Smooth muscle cell (in vitro differentiated cells): ENCODE measurements at regions not wholly inside any gene's neighbourhood (a gene's known extent, or its start where the extent isn't known, plus 50 kb on each side); places are given as distances from the start of the nearest gene placed in this dataset.

ENCODE experiments used
- DNase-seq: peaks from one replicate; lab custom pipeline; 2025; ENCODE audit not compliant: unreplicated experiment; lab: John Stamatoyannopoulos, UW
- H2AFZ ChIP-seq: fragments of 200-600 bp; sonication (generic); 2 replicates; pipeline ENCODE4 v1.6.0; 2016; ENCODE audit warnings: antibody characterized with exemption, low read depth, mild to moderate bottlenecking
- H3F3A ChIP-seq: fragments of 200-600 bp; sonication (generic); 2 replicates; pipeline ENCODE4 v1.6.0; 2017; ENCODE audit warnings: antibody characterized with exemption, low read depth
- H3K27ac ChIP-seq: fragments of 200-600 bp; sonication (generic); 2 replicates; pipeline ENCODE4 v1.5.1; 2016; ENCODE audit warnings: low read depth, mild to moderate bottlenecking
- H3K27me3 ChIP-seq: fragments of 200-600 bp; sonication (generic); 2 replicates; pipeline ENCODE4 v1.6.1; 2016; ENCODE audit warnings: low read depth, mild to moderate bottlenecking
- H3K36me3 ChIP-seq: fragments of 200-600 bp; sonication (generic); 2 replicates; pipeline ENCODE4 v1.5.1; 2016; ENCODE audit warnings: low read depth
- H3K4me1 ChIP-seq: fragments of 200-600 bp; sonication (generic); 2 replicates; pipeline ENCODE4 v1.5.1; 2016; ENCODE audit warnings: low read depth
- H3K4me2 ChIP-seq: fragments of 200-600 bp; sonication (generic); 2 replicates; pipeline ENCODE4 v1.6.0; 2016; ENCODE audit warnings: mild to moderate bottlenecking
- H3K4me3 ChIP-seq: fragments of 200-600 bp; sonication (generic); 2 replicates; pipeline ENCODE4 v1.5.1; 2016; ENCODE audit warnings: mild to moderate bottlenecking
- H3K79me2 ChIP-seq: fragments of 200-600 bp; sonication (generic); 2 replicates; pipeline ENCODE4 v1.6.0; 2016; ENCODE audit warnings: low read depth, mild to moderate bottlenecking
- H3K9ac ChIP-seq: fragments of 200-600 bp; sonication (generic); 2 replicates; pipeline ENCODE4 v1.6.0; 2016; ENCODE audit warnings: low read depth
- H3K9me3 ChIP-seq: fragments of 200-600 bp; sonication (generic); replicated peaks from 2 replicates; pipeline ENCODE4 v1.5.1; 2016; ENCODE audit warnings: low read depth
- H4K20me1 ChIP-seq: fragments of 200-600 bp; sonication (generic); 2 replicates; pipeline ENCODE4 v1.6.0; 2016; ENCODE audit warnings: low read depth
- CTCF ChIP-seq: fragments of 200-600 bp; sonication (generic); IDR thresholded peaks from 2 replicates; pipeline ENCODE4 v1.5.1; 2017; ENCODE audit warnings: borderline replicate concordance, mild to moderate bottlenecking, antibody characterized with exemption; ENCODE audit not compliant: insufficient read depth, poor library complexity, severe bottlenecking
- WGBS: methylation state at CpG from one replicate; pipeline ENCODE4 v1.1.7; 2016; ENCODE audit warnings: low lambda C conversion rate; 5-methylcytosine and 5-hydroxymethylcytosine counted together

DNA sequence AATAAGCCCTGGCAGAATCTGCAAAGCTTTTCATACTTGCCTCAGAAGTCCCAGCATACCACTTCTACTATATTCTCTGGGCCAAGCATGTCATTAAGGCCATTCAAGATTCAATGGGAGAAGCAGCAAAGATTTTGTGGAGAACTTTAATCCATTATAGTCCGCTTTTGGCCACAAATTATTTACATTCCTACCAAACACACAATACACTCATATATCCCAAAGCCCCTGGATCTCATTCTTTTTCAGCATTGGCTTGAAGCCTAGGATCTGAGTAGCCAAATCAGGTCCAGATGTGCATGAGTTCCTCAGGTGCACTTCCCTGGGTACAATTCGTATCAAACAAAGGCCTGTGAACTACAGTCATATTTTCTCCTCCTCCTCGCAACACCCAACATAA is 203.4 kb downstream of the NDFIP2 start:
- H3K4me2 ChIP-seq, result no peak overlapping the region
- no peak overlapping the region for H2AFZ ChIP-seq
- no peak overlapping the region for H3K4me3 ChIP-seq
- H3K27ac ChIP-seq, result no peak overlapping the region
- H3K27me3 ChIP-seq, result no peaks in the 10 kb centered on the region
- H3K4me1 ChIP-seq, result no peaks in the 10 kb centered on the region
- H3K9ac ChIP-seq, result no peak overlapping the region
- no peaks in the 10 kb centered on the region for H4K20me1 ChIP-seq
- no peak for TF ChIP-seq CTCF
- H3K79me2 ChIP-seq, result no peaks in the 10 kb centered on the region
- no peak for DNase-seq
- H3K9me3 ChIP-seq, result no peaks in the 10 kb centered on the region
- no peaks in the 10 kb centered on the region for H3K36me3 ChIP-seq
- 87% methylated on average over 3 of the region's 3 CpGs for WGBS
- H3F3A ChIP-seq, result no peaks in the 10 kb centered on the region

- no peaks in the 10 kb centered on the region for H3K79me2 ChIP-seq
- H3K4me3 ChIP-seq, result no peak overlapping the region
- H3F3A ChIP-seq, result no peaks in the 10 kb centered on the region
These were observed 201.2 kb downstream of the NDFIP2 start for GRCh38 chr13:79682164-79682563.

GRCh38 chr13:79681069-79681468 is 200.1 kb downstream of the NDFIP2 start:
- 45% methylated on average over 1 of the region's 1 CpG for WGBS

More at GRCh38 chr13:79682164-79682563, 201.2 kb downstream of the NDFIP2 start:
- no peak overlapping the region for H3K9ac ChIP-seq
- WGBS, result 98% methylated on average over 2 of the region's 2 CpGs
- H3K4me2 ChIP-seq, result no peak overlapping the region
- no peaks in the 10 kb centered on the region for H3K9me3 ChIP-seq
- no peaks in the 10 kb centered on the region for H3K36me3 ChIP-seq
- no peaks in the 10 kb centered on the region for H4K20me1 ChIP-seq
- no peak for TF ChIP-seq CTCF
- H3K27me3 ChIP-seq, result no peaks in the 10 kb centered on the region
- DNase-seq, result no peak
- H3K4me1 ChIP-seq, result peaks cover 7% of the 10 kb centered on the region
- no peak overlapping the region for H3K27ac ChIP-seq
- no peak overlapping the region for H2AFZ ChIP-seq

More at GRCh38 chr13:79681069-79681468, 200.1 kb downstream of the NDFIP2 start:
- Histone ChIP-seq H3K36me3 (no peaks in the 10 kb centered on the region), H3K4me1 (peaks cover 7% of the 10 kb centered on the region), H3K4me3 (no peak overlapping the region), H3K9me3 (no peaks in the 10 kb centered on the region), H3K79me2 (no peaks in the 10 kb centered on the region), H2AFZ (no peak overlapping the region), H3K27ac (no peak overlapping the region), H3K9ac (no peak overlapping the region), H3F3A (no peaks in the 10 kb centered on the region), H3K27me3 (no peaks in the 10 kb centered on the region), H3K4me2 (no peak overlapping the region), H4K20me1 (no peaks in the 10 kb centered on the region)
- no peak for TF ChIP-seq CTCF
- no peak for DNase-seq
